Stimulated activated naive CD4-positive, alpha-beta T cell (primary cell): ENCODE measurements at regions not wholly inside any gene's neighbourhood (a gene's known extent, or its start where the extent isn't known, plus 50 kb on each side); places are given as distances from the start of the nearest gene placed in this dataset.
"Not testable (repeated sequence)": the region's sequence is repeated elsewhere in the genome, so short reads cannot be mapped to it uniquely, and the experiment has no call there.

Experiments
- DNase-seq, 6 experiments: peaks; one replicate each; lab custom pipeline; 2025; lab: John Stamatoyannopoulos, UW

GRCh38 chr9:39567396-39567795, 211.9 kb downstream of the SPATA31A1 start:
- DNase-seq, result not testable (repeated sequence)

GRCh38 chr9:39568900-39569299, 213.4 kb downstream of the SPATA31A1 start:
- DNase-seq, result not testable (repeated sequence)

- not testable (repeated sequence) for DNase-seq
Observed at GRCh38 chr9:39573024-39574022, 217.9 kb downstream of the SPATA31A1 start.

GRCh38 chr9:39579000-39579399, 223.5 kb downstream of the SPATA31A1 start:
- DNase-seq, result not testable (repeated sequence)

- not testable (repeated sequence) for DNase-seq
Observed at GRCh38 chr9:39581296-39581695, 225.8 kb downstream of the SPATA31A1 start.

- DNase-seq, result not testable (repeated sequence)
Observed at GRCh38 chr9:39582677-39583412, 227.4 kb downstream of the SPATA31A1 start.

DNA sequence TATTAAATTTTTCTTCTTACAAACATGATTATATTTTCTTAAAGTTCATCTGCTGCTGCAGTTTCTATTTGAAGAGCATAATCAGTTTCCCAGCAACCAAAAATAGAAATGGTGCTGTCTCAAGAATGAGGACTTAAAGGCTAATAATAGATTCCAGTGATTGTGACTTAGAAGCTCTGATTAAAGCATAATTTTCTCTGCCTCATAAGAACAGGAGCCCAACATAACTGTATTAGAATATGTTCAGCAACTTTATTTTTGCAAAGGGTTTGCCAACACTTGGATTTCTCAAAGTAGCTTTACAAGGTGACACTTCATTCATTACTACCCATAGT, 227.9 kb downstream of the SPATA31A1 start:
- DNase-seq, result not testable (repeated sequence)

DNA sequence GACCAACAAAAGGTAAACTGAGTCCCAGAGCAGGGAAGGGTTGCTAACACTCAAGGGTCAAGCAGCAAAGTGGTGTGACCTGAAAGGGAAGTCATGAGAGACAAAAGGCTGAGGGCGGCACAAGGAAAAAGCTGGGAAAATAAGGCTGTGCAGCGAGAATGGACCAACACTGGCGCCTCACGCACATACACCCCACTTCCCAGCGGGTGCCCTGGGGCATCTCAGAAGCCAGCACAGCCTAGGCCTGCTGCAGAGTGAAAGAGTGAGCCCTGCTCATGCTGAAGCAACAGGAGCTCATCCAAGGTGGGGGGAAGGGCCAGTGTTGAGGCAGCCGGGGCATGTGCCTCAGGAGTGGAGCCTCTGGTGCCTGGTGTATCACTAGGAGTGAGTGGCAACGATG, 229.8 kb downstream of the SPATA31A1 start:
- DNase-seq, result not testable (repeated sequence)

GRCh38 chr9:39587844-39588499, 232.5 kb downstream of the SPATA31A1 start:
- no peak for DNase-seq

DNA sequence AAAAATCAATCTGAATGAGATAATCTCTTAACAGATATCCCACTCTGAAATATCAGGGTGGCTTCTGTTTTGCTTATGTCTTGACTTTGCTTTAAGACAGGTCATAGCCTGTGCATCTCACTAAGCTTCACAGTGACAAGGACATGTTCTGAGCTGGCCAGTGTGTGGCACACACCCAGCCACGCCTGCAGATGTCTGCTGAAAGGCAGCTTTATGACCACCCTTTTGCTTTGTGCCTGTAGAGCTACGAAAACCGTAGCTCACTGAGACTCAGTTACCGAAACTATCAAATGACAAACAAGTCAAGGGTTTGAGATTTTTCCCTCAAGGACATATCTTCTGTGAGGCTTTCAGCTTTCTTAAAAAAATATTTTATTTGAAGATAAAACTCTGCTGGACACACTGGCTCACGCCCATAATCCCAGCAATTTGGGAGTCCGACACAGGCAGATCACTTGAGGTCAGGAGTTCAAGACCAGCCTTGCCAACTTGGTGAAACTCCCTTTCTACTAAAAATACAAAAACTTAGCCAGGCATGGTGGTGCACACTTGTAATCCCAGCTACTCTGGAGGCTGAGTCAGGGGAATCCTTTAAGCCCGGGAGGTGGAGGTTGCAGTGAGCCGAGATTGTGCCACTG, 233.2 kb downstream of the SPATA31A1 start:
- DNase-seq, result no peak

DNA sequence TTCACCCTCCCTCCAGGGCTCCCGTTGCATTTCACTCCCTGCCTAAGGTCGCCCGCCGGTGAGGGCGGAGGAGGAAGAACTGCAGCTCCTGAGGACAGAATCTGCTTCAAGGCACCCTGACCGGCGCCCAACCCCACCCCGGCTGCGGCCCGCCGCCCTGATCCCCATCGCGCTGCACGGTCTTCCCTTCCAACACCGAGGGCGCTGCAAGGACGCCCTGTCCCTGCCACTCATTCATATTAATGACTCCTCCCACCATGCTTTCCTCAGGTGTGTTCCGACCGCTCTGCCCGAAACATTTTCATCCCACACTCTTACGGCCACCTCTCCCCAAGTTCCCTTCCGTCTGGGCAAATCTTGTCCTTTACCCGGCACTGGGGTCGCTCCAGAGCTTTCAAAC, 248.6 kb downstream of the SPATA31A1 start:
- DNase-seq, result not testable (repeated sequence)

- not testable (repeated sequence) for DNase-seq
Observed at GRCh38 chr9:39611449-39612231, 256.2 kb downstream of the SPATA31A1 start.

DNA sequence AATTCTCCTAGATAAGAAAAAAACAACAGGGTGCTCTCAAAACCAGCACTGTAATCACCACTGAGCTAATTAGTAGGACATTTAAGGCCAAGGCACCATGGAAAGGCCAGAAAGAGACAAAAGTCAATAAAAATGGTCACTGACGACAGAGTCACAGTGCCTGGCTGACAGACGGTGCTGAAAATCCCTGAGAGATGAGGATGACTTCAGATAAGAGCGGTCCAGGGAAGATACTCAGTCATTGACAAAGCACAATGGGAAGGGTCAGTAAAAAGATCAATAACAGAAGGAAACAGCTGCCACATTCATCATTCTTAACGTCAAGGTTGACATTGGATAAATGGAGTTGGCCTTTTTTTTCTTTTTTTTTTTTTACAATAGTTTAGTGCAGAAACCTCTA, 261.0 kb downstream of the SPATA31A1 start:
- DNase-seq, result not testable (repeated sequence)

- not testable (repeated sequence) for DNase-seq
Observed at GRCh38 chr9:39624048-39624447, 268.6 kb downstream of the SPATA31A1 start.

GRCh38 chr9:39632071-39632470, 276.6 kb downstream of the SPATA31A1 start:
- not testable (repeated sequence) for DNase-seq

- not testable (repeated sequence) for DNase-seq
Observed at GRCh38 chr9:39649029-39649428, 293.6 kb downstream of the SPATA31A1 start.

GRCh38 chr9:39656960-39657603, 301.6 kb downstream of the SPATA31A1 start:
- DNase-seq, result not testable (repeated sequence)

DNA sequence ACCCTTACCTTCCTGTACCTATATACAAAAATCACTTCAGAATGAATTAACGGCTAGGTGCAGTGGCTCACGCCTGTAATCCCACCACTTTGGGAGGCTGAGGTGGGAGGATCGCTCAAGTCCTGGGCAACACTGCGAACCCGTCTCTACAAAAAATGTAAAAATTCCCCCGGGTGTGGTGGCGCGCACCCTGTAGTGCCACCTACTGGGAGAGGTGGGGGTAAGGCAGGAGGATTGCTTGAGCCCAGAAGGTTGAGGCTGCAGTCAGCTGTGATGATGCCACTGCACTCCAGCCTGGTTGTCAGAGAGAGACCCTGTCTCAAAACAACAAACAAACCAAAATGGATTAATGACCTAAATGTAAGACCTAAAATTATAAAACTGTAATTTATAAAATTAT, 307.6 kb downstream of the SPATA31A1 start:
- DNase-seq, result not testable (repeated sequence)

- DNase-seq, result not testable (repeated sequence)
Observed at GRCh38 chr9:39663713-39664112, 308.2 kb downstream of the SPATA31A1 start.

DNA sequence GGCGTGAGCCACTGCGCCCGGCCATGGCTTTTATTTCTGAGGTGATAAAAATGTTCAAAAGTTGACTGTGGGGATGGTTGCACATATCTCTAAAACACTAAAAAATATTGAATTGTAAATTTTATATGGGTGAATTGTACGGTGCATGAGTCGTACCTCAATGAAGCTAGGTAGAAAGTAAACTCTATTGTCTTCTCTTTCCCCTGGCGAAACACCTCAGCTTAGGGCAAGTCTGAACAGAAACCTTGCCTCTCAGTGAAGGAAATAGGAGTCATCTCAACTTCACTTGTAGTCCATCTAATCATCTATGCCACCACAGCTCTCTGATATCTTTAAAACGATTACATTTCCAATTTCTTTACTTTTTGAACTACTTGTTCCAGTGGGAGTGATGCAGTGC, 309.6 kb downstream of the SPATA31A1 start:
- DNase-seq, result not testable (repeated sequence)
